ENCODE measurements at regions not wholly inside any gene's neighbourhood (a gene's known extent, or its start where the extent isn't known, plus 50 kb on each side); places are given as distances from the start of the nearest gene placed in this dataset.

GRCh38 chr1:87169263-87169910 is 159.3 kb upstream of the LMO4 start:
- ChIA-PET POLR2A (no interaction called here), CTCF (no interaction called here)
- no peak overlapping the region for H3K4me3 ChIP-seq (ENCODE audit: low read length)
- no peak for DNase-seq
- no peaks in the 10 kb centered on the region for H3K4me1 ChIP-seq (ENCODE audit: insufficient read depth, low read length)
- H3K27ac Mint-ChIP-seq, result no peak overlapping the region
- H3K9me3 Mint-ChIP-seq, result no peaks in the 10 kb centered on the region
- intact Hi-C loops (cut with DNase I, micrococcal nuclease), result no loop called here
- peaks cover 29% of the 10 kb centered on the region for H3K27me3 Mint-ChIP-seq
- no peaks in the 10 kb centered on the region for H3K36me3 ChIP-seq (ENCODE audit: insufficient read depth, low read length)
- H3K27ac ChIP-seq (ENCODE audit: low read depth in 1 of 2, low read length in 2 of 2), result no peak overlapping the region
- peaks cover 3 to 17% of the 10 kb centered on the region in 2 experiments for H3K27me3 ChIP-seq (ENCODE audit: control insufficient read depth in 1 of 2, insufficient read depth in 2 of 2, low read length in 2 of 2)
- no peak for ATAC-seq (ENCODE audit: poor library complexity)
- no peak for TF ChIP-seq CTCF (IDR thresholded peaks at IDR 0.05)
- H3K9me3 ChIP-seq (ENCODE audit: control insufficient read depth in 1 of 2, insufficient read depth in 1 of 2, low read length in 2 of 2), result no peaks in the 10 kb centered on the region
- H3K4me3 Mint-ChIP-seq, result no peak overlapping the region
- no peaks in the 10 kb centered on the region for H3K36me3 Mint-ChIP-seq (ENCODE audit: low read depth)
- H3K4me1 Mint-ChIP-seq (ENCODE audit: low read depth), result no peaks in the 10 kb centered on the region

- no peaks in the 10 kb centered on the region for H3K36me3 Mint-ChIP-seq (ENCODE audit: low read depth)
- TF ChIP-seq CTCF (IDR thresholded peaks at IDR 0.05), result no peak
- H3K27me3 ChIP-seq (ENCODE audit: control insufficient read depth in 1 of 2, insufficient read depth in 2 of 2, low read length in 2 of 2), result peaks cover 3 to 17% of the 10 kb centered on the region in 2 experiments
- H3K4me1 Mint-ChIP-seq (ENCODE audit: low read depth), result no peaks in the 10 kb centered on the region
- H3K27me3 Mint-ChIP-seq, result peaks cover 36% of the 10 kb centered on the region
- H3K27ac ChIP-seq (ENCODE audit: low read depth in 1 of 2, low read length in 2 of 2), result no peak overlapping the region
- no peaks in the 10 kb centered on the region for H3K9me3 ChIP-seq (ENCODE audit: control insufficient read depth in 1 of 2, insufficient read depth in 1 of 2, low read length in 2 of 2)
- DNase-seq, result no peak
- intact Hi-C loops (cut with DNase I, micrococcal nuclease), result no loop called here
- no peak overlapping the region for H3K4me3 ChIP-seq (ENCODE audit: low read length)
- ChIA-PET CTCF (no interaction called here), POLR2A (no interaction called here)
- no peaks in the 10 kb centered on the region for H3K4me1 ChIP-seq (ENCODE audit: insufficient read depth, low read length)
- no peak overlapping the region for H3K27ac Mint-ChIP-seq
- no peaks in the 10 kb centered on the region for H3K9me3 Mint-ChIP-seq
- no peaks in the 10 kb centered on the region for H3K36me3 ChIP-seq (ENCODE audit: insufficient read depth, low read length)
- no peak overlapping the region for H3K4me3 Mint-ChIP-seq
- no peak for ATAC-seq (ENCODE audit: poor library complexity)
Measured at GRCh38 chr1:87170157-87170556, 158.5 kb upstream of the LMO4 start.

GRCh38 chr1:87170931-87171598 is 157.6 kb upstream of the LMO4 start:
- Histone ChIP-seq H3K36me3 (ENCODE audit: insufficient read depth, low read length) (no peaks in the 10 kb centered on the region), H3K4me1 (ENCODE audit: insufficient read depth, low read length) (no peaks in the 10 kb centered on the region), H3K4me3 (ENCODE audit: low read length) (no peak overlapping the region), H3K27ac (ENCODE audit: low read depth in 1 of 2, low read length in 2 of 2) (no peak overlapping the region), H3K27me3 (ENCODE audit: control insufficient read depth in 1 of 2, insufficient read depth in 2 of 2, low read length in 2 of 2) (peaks cover 3 to 10% of the 10 kb centered on the region in 2 experiments), H3K9me3 (ENCODE audit: control insufficient read depth in 1 of 2, insufficient read depth in 1 of 2, low read length in 2 of 2) (no peaks in the 10 kb centered on the region)
- ChIA-PET POLR2A (no interaction called here), CTCF (no interaction called here)
- Mint-ChIP-seq H3K27ac (no peak overlapping the region), H3K27me3 (peaks cover 33% of the 10 kb centered on the region), H3K36me3 (ENCODE audit: low read depth) (no peaks in the 10 kb centered on the region), H3K9me3 (no peaks in the 10 kb centered on the region), H3K4me3 (no peak overlapping the region), H3K4me1 (ENCODE audit: low read depth) (no peaks in the 10 kb centered on the region)
- TF ChIP-seq CTCF (IDR thresholded peaks at IDR 0.05), result no peak
- DNase-seq, result no peak
- intact Hi-C loops (cut with DNase I, micrococcal nuclease), result no loop called here
- ATAC-seq (ENCODE audit: poor library complexity), result no peak

Measured in CD4-positive, alpha-beta T cell (primary cell).